MCF 10A (cell line): ENCODE measurements at regions not wholly inside any gene's neighbourhood (a gene's known extent, or its start where the extent isn't known, plus 50 kb on each side); places are given as distances from the start of the nearest gene placed in this dataset.

Experiments
- BruUV-seq: library from RNA; stranded (reverse); fragments of 400-500 nt; replicated peaks from 2 replicates; lab custom pipeline; 2021; lab: Mats Ljungman, UMichigan
- CTCF ChIA-PET: fragments of 300-600 bp; sonication (Branson Sonifier 250); formaldehyde crosslinking; extraction: SDS; loops from one replicate; lab custom pipeline; 2021; ENCODE audit warnings: antibody characterized with exemption, inconsistent platforms; lab: Yijun Ruan, JAX
- POLR2A ChIA-PET: fragments of 300-600, 350-650 bp; sonication (Branson Sonifier 250); formaldehyde crosslinking; extraction: SDS; loops from one replicate; lab custom pipeline; 2020; ENCODE audit warnings: antibody characterized with exemption, inconsistent platforms; lab: Yijun Ruan, JAX
- DNase-seq: peaks from one replicate; pipeline ENCODE4 v3.0.0-alpha.2; 2018; ENCODE audit not compliant: unreplicated experiment
- H3K27ac Mint-ChIP-seq: one replicate; pipeline ENCODE4 v1.8.0; 2022; ENCODE audit warnings: mild to moderate bottlenecking, low read depth, mixed read lengths; ENCODE audit not compliant: unreplicated experiment
- H3K27me3 Mint-ChIP-seq: one replicate; pipeline ENCODE4 v1.8.0; 2022; ENCODE audit warnings: mixed read lengths; ENCODE audit not compliant: insufficient read depth, unreplicated experiment
- H3K36me3 Mint-ChIP-seq: one replicate; pipeline ENCODE4 v1.8.0; 2022; ENCODE audit warnings: mild to moderate bottlenecking, moderate library complexity, mixed read lengths; ENCODE audit not compliant: insufficient read depth, unreplicated experiment
- H3K4me1 Mint-ChIP-seq: one replicate; pipeline ENCODE4 v1.8.0; 2022; ENCODE audit warnings: mixed read lengths; ENCODE audit not compliant: insufficient read depth, unreplicated experiment
- H3K4me3 Mint-ChIP-seq: one replicate; pipeline ENCODE4 v1.8.0; 2022; ENCODE audit warnings: mild to moderate bottlenecking, moderate library complexity, mixed read lengths; ENCODE audit not compliant: unreplicated experiment
- H3K9me3 Mint-ChIP-seq: one replicate; pipeline ENCODE4 v1.8.0; 2022; ENCODE audit warnings: mixed read lengths; ENCODE audit not compliant: unreplicated experiment
- intact Hi-C: fragments of 100-400 bp; cut with micrococcal nuclease; formaldehyde crosslinking; loops from 2 replicates; pipeline ENCODE4 v1.14.1; 2022
- TF ChIP-seq, protein P1 (sequence below): fragments of 200-600 bp; IDR thresholded peaks from one replicate; pipeline ENCODE4 v1.8.0; 2022; ENCODE audit warnings: antibody characterized with exemption, mild to moderate bottlenecking; ENCODE audit not compliant: unreplicated experiment

DNA sequence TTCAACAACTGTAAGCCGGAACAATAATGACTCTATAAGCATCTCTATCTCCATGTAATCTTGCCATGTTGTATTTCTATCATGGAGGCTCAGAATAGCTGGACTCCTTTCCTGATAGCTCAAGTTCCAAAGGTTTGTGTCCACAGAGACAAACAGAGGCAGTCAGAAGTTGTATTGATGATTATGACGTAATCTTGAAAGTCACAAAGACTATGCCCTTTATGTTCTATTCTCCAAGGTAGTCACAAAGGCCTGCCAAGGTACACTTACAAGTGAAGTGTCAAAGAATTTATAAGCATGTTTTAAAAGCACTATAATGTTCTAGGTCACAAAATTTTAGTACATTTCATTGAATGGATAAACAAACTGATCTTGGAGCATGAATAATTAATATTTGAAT is 542.2 kb downstream of the CDH11 start:
- no peaks in the 10 kb centered on the region for H3K27me3 Mint-ChIP-seq
- TF ChIP-seq, protein P1, sequence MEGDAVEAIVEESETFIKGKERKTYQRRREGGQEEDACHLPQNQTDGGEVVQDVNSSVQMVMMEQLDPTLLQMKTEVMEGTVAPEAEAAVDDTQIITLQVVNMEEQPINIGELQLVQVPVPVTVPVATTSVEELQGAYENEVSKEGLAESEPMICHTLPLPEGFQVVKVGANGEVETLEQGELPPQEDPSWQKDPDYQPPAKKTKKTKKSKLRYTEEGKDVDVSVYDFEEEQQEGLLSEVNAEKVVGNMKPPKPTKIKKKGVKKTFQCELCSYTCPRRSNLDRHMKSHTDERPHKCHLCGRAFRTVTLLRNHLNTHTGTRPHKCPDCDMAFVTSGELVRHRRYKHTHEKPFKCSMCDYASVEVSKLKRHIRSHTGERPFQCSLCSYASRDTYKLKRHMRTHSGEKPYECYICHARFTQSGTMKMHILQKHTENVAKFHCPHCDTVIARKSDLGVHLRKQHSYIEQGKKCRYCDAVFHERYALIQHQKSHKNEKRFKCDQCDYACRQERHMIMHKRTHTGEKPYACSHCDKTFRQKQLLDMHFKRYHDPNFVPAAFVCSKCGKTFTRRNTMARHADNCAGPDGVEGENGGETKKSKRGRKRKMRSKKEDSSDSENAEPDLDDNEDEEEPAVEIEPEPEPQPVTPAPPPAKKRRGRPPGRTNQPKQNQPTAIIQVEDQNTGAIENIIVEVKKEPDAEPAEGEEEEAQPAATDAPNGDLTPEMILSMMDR: no peak
- no peaks in the 10 kb centered on the region for H3K9me3 Mint-ChIP-seq
- DNase-seq: no peak
- no peaks in the 10 kb centered on the region for H3K4me1 Mint-ChIP-seq
- intact Hi-C loops: no loop called here
- H3K36me3 Mint-ChIP-seq: no peaks in the 10 kb centered on the region
- POLR2A ChIA-PET: no interaction called here
- H3K27ac Mint-ChIP-seq: no peak overlapping the region
- H3K4me3 Mint-ChIP-seq: no peak overlapping the region
- CTCF ChIA-PET: interaction anchor here (0.6 to 0.7 kb wide), 2 partner anchors 9 to 146 kb away, joined by 3 read pairs; no protein-coding TSS in a partner anchor
- no TSS peak for BruUV-seq

DNA sequence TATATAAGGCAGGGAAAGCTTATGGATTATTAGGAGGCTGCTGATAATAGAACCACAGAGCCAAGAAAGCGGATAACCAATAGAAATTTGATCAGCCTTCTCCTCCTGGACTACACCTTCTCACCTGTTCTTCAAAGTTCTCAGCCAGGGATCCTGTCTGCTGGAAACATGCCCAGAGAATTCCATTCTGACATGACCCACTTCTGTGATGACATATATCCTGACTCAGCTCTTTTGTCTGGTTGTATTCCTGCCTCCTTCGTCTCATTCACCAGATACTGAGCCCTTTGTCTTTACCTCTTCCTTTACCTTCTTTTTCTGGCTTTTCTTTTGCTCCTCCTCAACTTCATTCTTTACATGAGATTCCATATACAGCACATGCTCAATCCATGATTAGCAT is 576.1 kb downstream of the CDH11 start:
- TF ChIP-seq, protein P1: no peak
- Mint-ChIP-seq H3K36me3 (no peaks in the 10 kb centered on the region), H3K4me3 (no peak overlapping the region), H3K4me1 (peaks cover 6% of the 10 kb centered on the region), H3K27ac (peak overlapping the region; percentile 21), H3K9me3 (peaks cover 16% of the 10 kb centered on the region), H3K27me3 (no peaks in the 10 kb centered on the region)
- peak; percentile 74 for DNase-seq
- intact Hi-C loops: no loop called here
- POLR2A ChIA-PET: interaction anchor here (0.6 to 1.2 kb wide), 3 partner anchors 65 to 382 kb away, joined by 3 to 5 read pairs (median 3); no protein-coding TSS in a partner anchor
- CTCF ChIA-PET: interaction anchor here (0.6 to 0.9 kb wide), 3 partner anchors 94 to 575 kb away, joined by 3 read pairs; no protein-coding TSS in a partner anchor
- BruUV-seq: no TSS peak

DNA sequence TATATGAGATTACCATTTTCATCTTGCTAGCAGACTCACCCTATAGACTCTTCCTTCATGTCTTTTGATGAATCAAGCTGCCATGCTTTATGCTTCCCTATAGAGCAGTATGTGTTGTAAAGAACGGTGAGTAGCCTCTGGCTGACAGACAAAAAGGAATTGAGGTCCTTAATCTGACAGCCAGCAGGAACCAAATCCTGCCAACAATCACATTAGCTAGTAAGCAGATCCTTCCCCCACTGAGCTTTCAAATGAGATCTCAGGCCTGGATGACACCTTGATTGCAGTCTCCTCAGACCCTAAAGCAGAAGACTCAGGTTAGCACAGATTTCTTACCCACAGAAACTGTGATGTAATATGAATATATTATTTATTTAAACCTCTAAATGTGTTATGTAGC is 577.0 kb downstream of the CDH11 start:
- no peaks in the 10 kb centered on the region for H3K27me3 Mint-ChIP-seq
- intact Hi-C loops: no loop called here
- no peak overlapping the region for H3K4me3 Mint-ChIP-seq
- peaks cover 6% of the 10 kb centered on the region for H3K4me1 Mint-ChIP-seq
- H3K36me3 Mint-ChIP-seq: no peaks in the 10 kb centered on the region
- POLR2A ChIA-PET: interaction anchor here (1.2 kb wide), 1 partner anchor 381 kb away, joined by 5 read pairs; no protein-coding TSS in a partner anchor
- peaks cover 16% of the 10 kb centered on the region for H3K9me3 Mint-ChIP-seq
- DNase-seq: no peak
- CTCF ChIA-PET: interaction anchor here (0.6 kb wide), 1 partner anchor 582 kb away, joined by 3 read pairs; no protein-coding TSS in a partner anchor
- BruUV-seq: no TSS peak
- TF ChIP-seq, protein P1: no peak
- no peak overlapping the region for H3K27ac Mint-ChIP-seq

DNA sequence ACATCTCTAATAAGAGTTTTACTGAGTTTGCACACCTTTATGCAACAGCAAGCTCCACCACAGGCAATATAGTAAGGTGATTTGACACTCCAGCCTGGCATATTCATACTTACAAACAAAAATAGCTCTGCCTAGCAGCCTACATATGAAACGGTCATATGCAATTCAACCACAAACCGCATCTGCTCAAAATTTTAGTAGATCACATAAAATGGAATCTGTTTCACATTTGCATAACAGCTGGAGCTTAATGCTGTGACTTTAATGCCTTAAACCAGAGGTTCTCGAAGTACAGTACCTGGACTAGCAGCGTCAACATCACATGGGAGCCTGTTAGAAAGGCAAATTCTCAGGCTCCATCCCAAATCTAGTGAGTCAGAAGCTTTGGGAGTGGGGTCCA is 578.4 kb downstream of the CDH11 start:
- ChIA-PET POLR2A (no interaction called here), CTCF (no interaction called here)
- Mint-ChIP-seq H3K4me3 (no peak overlapping the region), H3K27me3 (no peaks in the 10 kb centered on the region), H3K27ac (no peak overlapping the region), H3K4me1 (peaks cover 11% of the 10 kb centered on the region), H3K9me3 (peaks cover 24% of the 10 kb centered on the region), H3K36me3 (no peaks in the 10 kb centered on the region)
- DNase-seq: no peak
- no TSS peak for BruUV-seq
- intact Hi-C loops: no loop called here
- TF ChIP-seq, protein P1: no peak
